ENCODE measurements at regions not wholly inside any gene's neighbourhood (a gene's known extent, or its start where the extent isn't known, plus 50 kb on each side); places are given as distances from the start of the nearest gene placed in this dataset.
A peak's percentile ranks its signal among the peaks of the same experiment; 100 is the strongest.

- Histone ChIP-seq H3K27ac (ENCODE audit: extremely low read length, insufficient read depth, low read length) (no peak overlapping the region), H3K4me1 (ENCODE audit: insufficient read depth, low read length) (no peaks in the 10 kb centered on the region), H3K9ac (ENCODE audit: insufficient read depth, low read depth, low read length) (no peak overlapping the region), H2AFZ (ENCODE audit: low read length) (no peak overlapping the region), H3K4me2 (ENCODE audit: low read depth, low read length) (no peak overlapping the region), H3K36me3 (replicated peaks in 1 of 2; ENCODE audit: control insufficient read depth in 1 of 2, insufficient read depth in 2 of 2, low read length in 2 of 2) (no peaks in the 10 kb centered on the region), H3K4me3 (replicated peaks in 1 of 3; ENCODE audit: insufficient read depth in 1 of 3, low read depth in 2 of 3, low read length in 3 of 3) (no peak overlapping the region), H3K9me3 (ENCODE audit: low read length) (peaks cover 17% of the 10 kb centered on the region; the same call in 1 of the 2 replicates), H3K27me3 (ENCODE audit: control insufficient read depth in 1 of 2, insufficient read depth in 2 of 2, low read length in 2 of 2) (no peaks in the 10 kb centered on the region), H3K79me2 (ENCODE audit: insufficient read depth, low read length) (no peaks in the 10 kb centered on the region), H4K20me1 (ENCODE audit: insufficient read depth, low read length) (no peaks in the 10 kb centered on the region)
- ATAC-seq, result no peak
- POLR2A ChIA-PET, result no interaction called here
- BruUV-seq (replicated peaks), result no TSS peak
- CTCF ChIA-PET (ENCODE audit: low intra/inter-chr PET ratio, low total read pairs), result no interaction called here
- WGBS (ENCODE audit: low lambda C conversion rate), result 5% methylated on average over 1 of the region's 1 CpG
- no peak for DNase-seq (ENCODE audit: low spot score)
- in situ Hi-C loops (cut with HindIII; ENCODE audit: extremely low pct_ligation_motif_present, low pct_unique_long_range_greater_than_20kb), result no loop called here
- intact Hi-C loops (cut with micrococcal nuclease; ENCODE audit: unreplicated experiment), result no loop called here
- no peak for TF ChIP-seq RARG (CRISPR knock-in tag; IDR thresholded peaks at IDR 0.05; ENCODE audit: low read depth)
- TF ChIP-seq PAF1 (CRISPR knock-in tag; IDR thresholded peaks at IDR 0.05), result no peak
- TF ChIP-seq CBX1 (IDR thresholded peaks at IDR 0.05; ENCODE audit: low read depth), result no peak
- FAIRE-seq, result no peak
Measured at GRCh38 chr5:164636456-164636855, 1131.0 kb downstream of the MAT2B start.

DNA sequence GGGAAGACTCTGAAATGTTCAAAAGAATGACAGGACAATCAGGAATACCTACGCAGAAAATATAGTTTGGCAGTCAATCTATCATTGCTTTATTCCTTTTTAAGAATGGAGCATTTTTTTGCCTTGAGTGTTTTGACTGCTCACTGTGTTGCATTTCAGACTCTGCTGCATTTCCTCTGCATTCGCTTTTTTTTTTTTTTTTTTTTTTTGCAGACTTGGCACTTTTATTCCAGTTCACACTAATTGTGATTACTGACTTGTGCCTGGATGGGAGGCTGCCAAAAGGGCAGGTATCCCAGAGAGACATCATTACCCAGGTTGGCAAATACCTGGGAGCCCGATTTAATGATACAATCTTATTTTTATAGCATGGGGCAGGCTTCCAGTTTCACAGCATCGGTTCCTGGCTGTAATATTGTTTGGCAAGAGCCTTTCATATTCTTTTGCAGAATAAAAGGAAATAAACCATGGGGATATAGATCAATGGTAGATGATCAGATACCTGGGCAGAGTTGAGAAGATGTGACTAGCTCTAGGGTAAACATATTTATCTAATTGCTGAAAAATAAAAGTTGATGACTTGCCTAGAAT is 1132.6 kb downstream of the MAT2B start:
- H3K9ac ChIP-seq (ENCODE audit: insufficient read depth, low read depth, low read length), result no peak overlapping the region
- no TSS peak for BruUV-seq (replicated peaks)

More for the DNA sequence above, 1132.6 kb downstream of the MAT2B start:
- FAIRE-seq (no peak), ATAC-seq (no peak), DNase-seq (ENCODE audit: low spot score) (no peak)
- Histone ChIP-seq H3K4me1 (ENCODE audit: insufficient read depth, low read length) (no peaks in the 10 kb centered on the region), H3K27ac (ENCODE audit: extremely low read length, insufficient read depth, low read length) (no peak overlapping the region), H2AFZ (ENCODE audit: low read length) (no peak overlapping the region), H3K4me2 (ENCODE audit: low read depth, low read length) (no peak overlapping the region), H3K79me2 (ENCODE audit: insufficient read depth, low read length) (no peaks in the 10 kb centered on the region), H3K4me3 (replicated peaks in 1 of 3; ENCODE audit: insufficient read depth in 1 of 3, low read depth in 2 of 3, low read length in 3 of 3) (no peak overlapping the region), H3K27me3 (ENCODE audit: control insufficient read depth in 1 of 2, insufficient read depth in 2 of 2, low read length in 2 of 2) (no peaks in the 10 kb centered on the region), H4K20me1 (ENCODE audit: insufficient read depth, low read length) (no peaks in the 10 kb centered on the region), H3K9me3 (ENCODE audit: low read length) (peaks cover 17% of the 10 kb centered on the region; the same call in 1 of the 2 replicates), H3K36me3 (replicated peaks in 1 of 2; ENCODE audit: control insufficient read depth in 1 of 2, insufficient read depth in 2 of 2, low read length in 2 of 2) (no peaks in the 10 kb centered on the region)
- 2% methylated on average over 4 of the region's 4 CpGs for WGBS (ENCODE audit: low lambda C conversion rate)
- ChIA-PET POLR2A (no interaction called here), CTCF (ENCODE audit: low intra/inter-chr PET ratio, low total read pairs) (no interaction called here)
- TF ChIP-seq, protein P1, sequence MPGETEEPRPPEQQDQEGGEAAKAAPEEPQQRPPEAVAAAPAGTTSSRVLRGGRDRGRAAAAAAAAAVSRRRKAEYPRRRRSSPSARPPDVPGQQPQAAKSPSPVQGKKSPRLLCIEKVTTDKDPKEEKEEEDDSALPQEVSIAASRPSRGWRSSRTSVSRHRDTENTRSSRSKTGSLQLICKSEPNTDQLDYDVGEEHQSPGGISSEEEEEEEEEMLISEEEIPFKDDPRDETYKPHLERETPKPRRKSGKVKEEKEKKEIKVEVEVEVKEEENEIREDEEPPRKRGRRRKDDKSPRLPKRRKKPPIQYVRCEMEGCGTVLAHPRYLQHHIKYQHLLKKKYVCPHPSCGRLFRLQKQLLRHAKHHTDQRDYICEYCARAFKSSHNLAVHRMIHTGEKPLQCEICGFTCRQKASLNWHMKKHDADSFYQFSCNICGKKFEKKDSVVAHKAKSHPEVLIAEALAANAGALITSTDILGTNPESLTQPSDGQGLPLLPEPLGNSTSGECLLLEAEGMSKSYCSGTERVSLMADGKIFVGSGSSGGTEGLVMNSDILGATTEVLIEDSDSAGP (CRISPR knock-in tag; IDR thresholded peaks at IDR 0.05; ENCODE audit: borderline replicate concordance), result no peak
- no peak for TF ChIP-seq ZNF451 (CRISPR knock-in tag; IDR thresholded peaks at IDR 0.05)
- TF ChIP-seq, protein P2, sequence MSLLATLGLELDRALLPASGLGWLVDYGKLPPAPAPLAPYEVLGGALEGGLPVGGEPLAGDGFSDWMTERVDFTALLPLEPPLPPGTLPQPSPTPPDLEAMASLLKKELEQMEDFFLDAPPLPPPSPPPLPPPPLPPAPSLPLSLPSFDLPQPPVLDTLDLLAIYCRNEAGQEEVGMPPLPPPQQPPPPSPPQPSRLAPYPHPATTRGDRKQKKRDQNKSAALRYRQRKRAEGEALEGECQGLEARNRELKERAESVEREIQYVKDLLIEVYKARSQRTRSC (CRISPR knock-in tag; IDR thresholded peaks at IDR 0.05; ENCODE audit: low read depth), result no peak
- peak in 1 of 2 experiments; percentile 85; a peak in 3 of 4 replicates for TF ChIP-seq MAFK (conservative IDR thresholded peaks at IDR 0.05 in 1 of 2, IDR thresholded peaks at IDR 0.05 in 1 of 2; ENCODE audit: low read length in 2 of 2)
- no peak for TF ChIP-seq ZSCAN30 (CRISPR knock-in tag; IDR thresholded peaks at IDR 0.05)
- TF ChIP-seq MAFF (IDR thresholded peaks at IDR 0.05; ENCODE audit: low read depth, low read length), result peak; percentile 78
- intact Hi-C loops (cut with micrococcal nuclease; ENCODE audit: unreplicated experiment) (no loop called here), in situ Hi-C loops (cut with HindIII; ENCODE audit: extremely low pct_ligation_motif_present, low pct_unique_long_range_greater_than_20kb) (no loop called here)
